ENCODE measurements at regions not wholly inside any gene's neighbourhood (a gene's known extent, or its start where the extent isn't known, plus 50 kb on each side); places are given as distances from the start of the nearest gene placed in this dataset.

DNA sequence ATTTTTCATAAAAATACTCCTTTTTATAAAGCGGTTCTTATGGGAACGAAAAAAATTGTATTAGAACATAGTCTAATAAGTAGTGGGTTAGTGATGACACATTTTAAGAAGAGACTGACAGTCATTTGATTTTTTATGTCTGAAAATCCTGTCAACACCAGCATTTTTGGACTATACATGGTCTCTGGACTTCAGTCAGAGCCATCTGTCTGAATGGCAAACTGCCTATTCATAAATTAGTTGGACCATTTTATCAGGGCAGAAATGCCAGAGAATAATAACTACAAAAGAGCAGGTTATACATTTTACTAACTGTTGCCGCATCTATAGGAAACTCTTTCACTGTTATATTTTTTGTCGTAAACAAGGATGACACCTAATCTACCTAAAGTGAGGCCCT lies 437.6 kb downstream of the ZNF804A start:
- no CpG with 5 or more reads among the region's 4 CpGs for WGBS (ENCODE audit: insufficient coverage)
- Histone ChIP-seq H3K36me3 (replicated peaks in 1 of 2; ENCODE audit: control insufficient read depth in 1 of 2, insufficient read depth in 2 of 2, low read length in 2 of 2) (no peaks in the 10 kb centered on the region), H3K4me3 (replicated peaks in 1 of 3; ENCODE audit: low read depth in 2 of 3, low read length in 3 of 3) (no peak overlapping the region), H3K79me2 (ENCODE audit: insufficient read depth, low read length) (no peaks in the 10 kb centered on the region), H2AFZ (ENCODE audit: insufficient read depth, low read depth, low read length, poor library complexity, severe bottlenecking) (no peak overlapping the region), H3K27ac (ENCODE audit: low read depth in 1 of 2, low read length in 2 of 2) (no peak overlapping the region), H3K4me2 (replicated peaks; ENCODE audit: extremely low read depth, low read length, poor library complexity, severe bottlenecking) (no peak overlapping the region), H3K9ac (ENCODE audit: insufficient read depth, low read length, poor library complexity, severe bottlenecking) (no peak overlapping the region), H3K9me3 (replicated peaks in 1 of 2; ENCODE audit: control insufficient read depth in 1 of 2, insufficient read depth in 1 of 2, low read length in 2 of 2) (peaks cover 6% of the 10 kb centered on the region in 2 donors), H4K20me1 (ENCODE audit: insufficient read depth, low read length) (no peaks in the 10 kb centered on the region), H3K27me3 (ENCODE audit: control insufficient read depth in 2 of 2, insufficient read depth in 2 of 2, low read length in 2 of 2) (no peaks in the 10 kb centered on the region), H3K4me1 (ENCODE audit: control insufficient read depth in 1 of 2, insufficient read depth in 2 of 2, low read length in 2 of 2) (no peaks in the 10 kb centered on the region)
- intact Hi-C loops (cut with micrococcal nuclease), result no loop called here
- TF ChIP-seq, protein P1, sequence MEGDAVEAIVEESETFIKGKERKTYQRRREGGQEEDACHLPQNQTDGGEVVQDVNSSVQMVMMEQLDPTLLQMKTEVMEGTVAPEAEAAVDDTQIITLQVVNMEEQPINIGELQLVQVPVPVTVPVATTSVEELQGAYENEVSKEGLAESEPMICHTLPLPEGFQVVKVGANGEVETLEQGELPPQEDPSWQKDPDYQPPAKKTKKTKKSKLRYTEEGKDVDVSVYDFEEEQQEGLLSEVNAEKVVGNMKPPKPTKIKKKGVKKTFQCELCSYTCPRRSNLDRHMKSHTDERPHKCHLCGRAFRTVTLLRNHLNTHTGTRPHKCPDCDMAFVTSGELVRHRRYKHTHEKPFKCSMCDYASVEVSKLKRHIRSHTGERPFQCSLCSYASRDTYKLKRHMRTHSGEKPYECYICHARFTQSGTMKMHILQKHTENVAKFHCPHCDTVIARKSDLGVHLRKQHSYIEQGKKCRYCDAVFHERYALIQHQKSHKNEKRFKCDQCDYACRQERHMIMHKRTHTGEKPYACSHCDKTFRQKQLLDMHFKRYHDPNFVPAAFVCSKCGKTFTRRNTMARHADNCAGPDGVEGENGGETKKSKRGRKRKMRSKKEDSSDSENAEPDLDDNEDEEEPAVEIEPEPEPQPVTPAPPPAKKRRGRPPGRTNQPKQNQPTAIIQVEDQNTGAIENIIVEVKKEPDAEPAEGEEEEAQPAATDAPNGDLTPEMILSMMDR (IDR thresholded peaks at IDR 0.05), result no peak
- H3K9me3 Mint-ChIP-seq, result peaks cover 0 to 5% (median 0%) of the 10 kb centered on the region in 7 donors
- DNase-seq, result no peak
- no peak overlapping the region for H3K27ac Mint-ChIP-seq
- H3K36me3 Mint-ChIP-seq, result no peaks in the 10 kb centered on the region
- peaks cover 0 to 2% (median 0%) of the 10 kb centered on the region in 3 donors for H3K27me3 Mint-ChIP-seq (ENCODE audit: low read depth in 3 of 3)
- H3K4me1 Mint-ChIP-seq, result no peaks in the 10 kb centered on the region
- H3K4me3 Mint-ChIP-seq, result no peak overlapping the region

DNA sequence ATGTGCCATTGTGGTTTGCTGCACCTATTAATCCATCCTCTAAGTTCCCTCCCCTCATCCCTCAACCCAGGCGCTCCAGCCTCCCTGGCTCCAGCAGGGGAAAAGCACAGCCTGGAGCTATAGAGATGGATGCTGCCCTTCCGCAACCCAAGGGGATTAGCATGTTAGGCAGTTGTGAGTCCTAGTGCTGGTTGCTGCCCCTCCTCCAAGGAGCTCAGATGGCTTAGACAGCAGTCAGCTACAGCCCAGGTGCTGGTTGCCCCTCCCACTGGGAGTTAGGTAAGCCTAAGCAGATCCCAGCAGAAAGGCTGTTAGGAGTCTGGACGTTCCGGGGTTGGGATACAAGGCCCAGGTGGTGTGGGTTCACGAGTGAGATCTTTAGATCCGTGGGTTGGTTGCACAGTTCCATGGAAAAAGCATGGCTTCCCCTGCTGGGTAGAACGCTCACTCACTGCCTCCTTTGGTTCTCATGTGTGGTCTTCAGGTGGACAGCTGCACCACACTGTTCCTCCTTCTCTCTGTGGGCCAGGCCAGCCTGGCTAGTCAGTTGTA lies 446.1 kb downstream of the ZNF804A start:
- no peak overlapping the region for H3K9ac ChIP-seq (ENCODE audit: insufficient read depth, low read length, poor library complexity, severe bottlenecking)
- intact Hi-C loops (cut with micrococcal nuclease), result no loop called here
- H2AFZ ChIP-seq (ENCODE audit: insufficient read depth, low read depth, low read length, poor library complexity, severe bottlenecking), result no peak overlapping the region
- H3K4me1 Mint-ChIP-seq, result no peaks in the 10 kb centered on the region
- H3K36me3 ChIP-seq (replicated peaks in 1 of 2; ENCODE audit: control insufficient read depth in 1 of 2, insufficient read depth in 2 of 2, low read length in 2 of 2), result no peaks in the 10 kb centered on the region
- no peaks in the 10 kb centered on the region for H3K36me3 Mint-ChIP-seq
- H3K4me2 ChIP-seq (replicated peaks; ENCODE audit: extremely low read depth, low read length, poor library complexity, severe bottlenecking), result no peak overlapping the region
- H3K9me3 Mint-ChIP-seq, result peaks cover 0 to 20% (median 10%) of the 10 kb centered on the region in 7 donors
- H3K4me1 ChIP-seq (ENCODE audit: control insufficient read depth in 1 of 2, insufficient read depth in 2 of 2, low read length in 2 of 2), result no peaks in the 10 kb centered on the region
- TF ChIP-seq, protein P1 (IDR thresholded peaks at IDR 0.05), result no peak
- no peak for DNase-seq
- peaks cover 14 to 20% of the 10 kb centered on the region in 2 donors for H3K9me3 ChIP-seq (replicated peaks in 1 of 2; ENCODE audit: control insufficient read depth in 1 of 2, insufficient read depth in 1 of 2, low read length in 2 of 2)
- no peaks in the 10 kb centered on the region for H3K79me2 ChIP-seq (ENCODE audit: insufficient read depth, low read length)
- no peaks in the 10 kb centered on the region for H3K27me3 ChIP-seq (ENCODE audit: control insufficient read depth in 2 of 2, insufficient read depth in 2 of 2, low read length in 2 of 2)
- H3K27me3 Mint-ChIP-seq (ENCODE audit: low read depth in 3 of 3), result no peaks in the 10 kb centered on the region
- no peak overlapping the region for H3K27ac Mint-ChIP-seq
- no peak overlapping the region for H3K4me3 ChIP-seq (replicated peaks in 1 of 3; ENCODE audit: low read depth in 2 of 3, low read length in 3 of 3)
- WGBS (ENCODE audit: insufficient coverage), result 92% methylated on average over 6 of the region's 7 CpGs
- H3K27ac ChIP-seq (ENCODE audit: low read depth in 1 of 2, low read length in 2 of 2), result no peak overlapping the region
- H3K4me3 Mint-ChIP-seq, result no peak overlapping the region
- H4K20me1 ChIP-seq (ENCODE audit: insufficient read depth, low read length), result no peaks in the 10 kb centered on the region
